Effector memory CD4-positive, alpha-beta T cell (primary cell): ENCODE measurements at regions not wholly inside any gene's neighbourhood (a gene's known extent, or its start where the extent isn't known, plus 50 kb on each side); places are given as distances from the start of the nearest gene placed in this dataset.

ENCODE experiments used
- DNase-seq, 3 donors: peaks; one replicate each; pipeline ENCODE4 v3.0.0-alpha.2; 2020
- H3K27ac ChIP-seq: 2 replicates; pipeline ENCODE4 v1.7.0; 2013; ENCODE audit warnings: mild to moderate bottlenecking, low read length, moderate library complexity; ENCODE audit not compliant: insufficient read depth, poor library complexity, severe bottlenecking
- H3K27me3 ChIP-seq: replicated peaks from 2 replicates; pipeline ENCODE4 v1.7.0; 2013; ENCODE audit warnings: mild to moderate bottlenecking, low read length; ENCODE audit not compliant: insufficient read depth, control insufficient read depth, poor library complexity, severe bottlenecking
- H3K36me3 ChIP-seq: 2 replicates; pipeline ENCODE4 v1.7.0; 2013; ENCODE audit warnings: mild to moderate bottlenecking, low read length, moderate library complexity; ENCODE audit not compliant: control insufficient read depth, insufficient read depth
- H3K4me1 ChIP-seq: 2 replicates; pipeline ENCODE4 v1.7.0; 2013; ENCODE audit warnings: low read length, mild to moderate bottlenecking; ENCODE audit not compliant: control insufficient read depth, insufficient read depth, poor library complexity, severe bottlenecking
- H3K4me3 ChIP-seq: 2 replicates; pipeline ENCODE4 v1.7.0; 2013; ENCODE audit warnings: low read length, low read depth, mild to moderate bottlenecking; ENCODE audit not compliant: insufficient read depth, poor library complexity, severe bottlenecking
- H3K9me3 ChIP-seq: 2 replicates; pipeline ENCODE4 v1.7.0; 2013; ENCODE audit warnings: mild to moderate bottlenecking, low read length, moderate library complexity; ENCODE audit not compliant: control insufficient read depth

GRCh38 chr14:65949711-65950516 lies 536.3 kb upstream of the CCDC196 start:
- peaks cover 17% of the 10 kb centered on the region for H3K4me1 ChIP-seq
- no peaks in the 10 kb centered on the region for H3K9me3 ChIP-seq
- no peaks in the 10 kb centered on the region for H3K36me3 ChIP-seq
- no peak overlapping the region for H3K4me3 ChIP-seq
- no peak overlapping the region for H3K27ac ChIP-seq
- no peak for DNase-seq
- H3K27me3 ChIP-seq, result no peaks in the 10 kb centered on the region

DNA sequence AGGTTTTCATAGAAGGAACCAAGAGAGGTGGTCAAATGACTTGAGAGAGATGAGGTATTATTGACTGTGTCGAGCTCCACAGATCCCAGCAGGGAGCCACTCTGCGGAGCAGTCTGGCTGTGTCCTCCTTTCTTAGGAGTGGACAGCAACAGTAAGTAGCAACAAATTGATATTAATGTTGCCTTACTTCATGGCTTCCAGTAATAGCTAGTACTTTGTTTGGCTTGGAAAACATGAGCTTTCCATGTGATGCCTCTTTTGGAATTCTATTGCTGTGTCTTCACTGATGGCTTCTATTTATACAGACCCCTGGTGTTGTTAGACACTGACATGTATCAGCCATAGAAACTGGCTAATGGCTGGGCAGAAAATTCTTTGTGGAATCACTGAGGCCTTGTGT lies 531.2 kb upstream of the CCDC196 start:
- Histone ChIP-seq H3K9me3 (no peaks in the 10 kb centered on the region), H3K36me3 (no peaks in the 10 kb centered on the region)

DNA sequence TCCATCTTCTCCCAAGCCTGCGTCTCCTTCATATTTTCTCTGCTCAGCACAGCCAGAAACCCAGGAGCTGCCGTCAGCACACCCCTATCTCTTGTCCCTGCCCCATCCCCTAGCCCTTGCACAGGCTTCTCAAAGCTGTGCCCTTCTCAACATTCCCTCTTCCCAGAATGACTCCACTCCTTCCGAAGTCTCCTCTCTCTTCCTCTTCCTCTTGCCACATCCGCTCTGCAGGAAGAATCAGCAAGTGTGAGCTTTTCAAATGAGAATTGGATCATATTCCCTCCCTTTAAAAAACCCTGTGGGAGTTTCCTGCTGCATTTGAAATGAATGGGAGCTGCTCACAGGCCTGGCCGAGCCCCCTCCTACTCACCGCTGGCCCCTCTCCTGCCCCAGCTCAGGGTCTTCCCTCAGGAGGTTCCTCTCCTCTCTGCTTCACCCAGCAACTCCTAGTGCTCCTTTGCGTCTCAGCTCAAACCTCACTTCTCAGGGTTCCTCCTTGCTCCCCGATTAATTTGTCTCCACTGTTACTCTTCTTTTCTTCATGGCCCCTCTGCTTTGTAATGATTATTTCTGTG lies 528.5 kb upstream of the CCDC196 start:
- Histone ChIP-seq H3K27me3 (no peaks in the 10 kb centered on the region), H3K36me3 (no peaks in the 10 kb centered on the region), H3K9me3 (no peaks in the 10 kb centered on the region), H3K27ac (no peak overlapping the region), H3K4me1 (peaks cover 7% of the 10 kb centered on the region), H3K4me3 (no peak overlapping the region)
- no peak for DNase-seq

More for the DNA sequence above, 531.2 kb upstream of the CCDC196 start:
- H3K27me3 ChIP-seq, result no peaks in the 10 kb centered on the region
- no peak overlapping the region for H3K4me3 ChIP-seq
- H3K4me1 ChIP-seq, result peaks cover 15% of the 10 kb centered on the region
- no peak for DNase-seq
- no peak overlapping the region for H3K27ac ChIP-seq

GRCh38 chr14:65958664-65959562 lies 527.3 kb upstream of the CCDC196 start:
- H3K9me3 ChIP-seq, result no peaks in the 10 kb centered on the region
- H3K27ac ChIP-seq, result no peak overlapping the region
- no peaks in the 10 kb centered on the region for H3K27me3 ChIP-seq
- no peak overlapping the region for H3K4me3 ChIP-seq
- H3K4me1 ChIP-seq, result peaks cover 7% of the 10 kb centered on the region
- DNase-seq, result no peak
- H3K36me3 ChIP-seq, result no peaks in the 10 kb centered on the region

GRCh38 chr14:65959563-65960024 lies 526.6 kb upstream of the CCDC196 start:
- Histone ChIP-seq H3K27ac (no peak overlapping the region), H3K9me3 (no peaks in the 10 kb centered on the region), H3K4me1 (peaks cover 7% of the 10 kb centered on the region), H3K36me3 (no peaks in the 10 kb centered on the region), H3K4me3 (no peak overlapping the region), H3K27me3 (no peaks in the 10 kb centered on the region)
- no peak for DNase-seq

DNA sequence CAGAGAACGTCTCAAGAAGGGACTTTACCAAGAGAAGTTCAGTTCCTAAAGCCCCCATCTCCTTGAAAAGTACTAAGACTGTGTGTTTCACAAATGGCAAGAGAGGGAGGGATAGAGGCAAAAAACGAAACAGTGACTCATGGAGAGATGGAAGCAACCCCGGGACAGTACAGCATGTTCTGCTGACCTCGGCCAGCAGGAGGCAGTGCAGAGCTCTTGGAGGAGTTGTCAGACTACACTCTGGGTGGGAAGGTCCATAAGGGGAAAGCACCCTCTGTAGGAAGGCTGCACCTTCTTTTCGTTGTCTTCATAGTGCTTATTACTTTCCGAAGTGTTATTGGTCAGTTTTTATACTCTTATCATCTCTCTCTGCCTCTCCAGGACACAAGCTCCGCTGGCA lies 525.2 kb upstream of the CCDC196 start:
- no peaks in the 10 kb centered on the region for H3K36me3 ChIP-seq
- no peaks in the 10 kb centered on the region for H3K9me3 ChIP-seq
- no peaks in the 10 kb centered on the region for H3K27me3 ChIP-seq
- no peak overlapping the region for H3K4me3 ChIP-seq
- H3K27ac ChIP-seq, result no peak overlapping the region
- peak; percentile 23 to 44 (median 26) for DNase-seq
- H3K4me1 ChIP-seq, result peaks cover 7% of the 10 kb centered on the region

DNA sequence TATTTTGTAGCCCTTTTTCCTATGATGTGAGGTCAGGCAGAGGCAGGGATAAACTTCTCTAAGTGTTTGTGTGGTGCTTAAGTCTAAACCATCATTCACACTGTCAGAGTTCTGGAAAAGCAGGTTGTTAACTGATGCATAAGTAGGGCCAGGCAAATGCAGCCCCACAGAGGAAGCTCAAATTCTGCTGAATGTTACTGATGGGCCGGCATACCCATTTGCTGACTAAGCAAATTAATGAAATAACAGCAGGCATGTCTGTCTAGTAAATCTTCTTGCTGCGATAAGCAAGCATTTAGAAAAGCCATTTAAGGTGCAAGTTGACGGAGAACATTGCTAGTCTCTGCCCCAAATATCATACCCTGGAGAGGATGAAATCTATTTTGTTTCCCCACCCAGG lies 523.2 kb upstream of the CCDC196 start:
- Histone ChIP-seq H3K27me3 (no peaks in the 10 kb centered on the region), H3K36me3 (no peaks in the 10 kb centered on the region), H3K4me1 (peaks cover 7% of the 10 kb centered on the region), H3K9me3 (no peaks in the 10 kb centered on the region), H3K27ac (no peak overlapping the region), H3K4me3 (no peak overlapping the region)
- DNase-seq, result no peak

DNA sequence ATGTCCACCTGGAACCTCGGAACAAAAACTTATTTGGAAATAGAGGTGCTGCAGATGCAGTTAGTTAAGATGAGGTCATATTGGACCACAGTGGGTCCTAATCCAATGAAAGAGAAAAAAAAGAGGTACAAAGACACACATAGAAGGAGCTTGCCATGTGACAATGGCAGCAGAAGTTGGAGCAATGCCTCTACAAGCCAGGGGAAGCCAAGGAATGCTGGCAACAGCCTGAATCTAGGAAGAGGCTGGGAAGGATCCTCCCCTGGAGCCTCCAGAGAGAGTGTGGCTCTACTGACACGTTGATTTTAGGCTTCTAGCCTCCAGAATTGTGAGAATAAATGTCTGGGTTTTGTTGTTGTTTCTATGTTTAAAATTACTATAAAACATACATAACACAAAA lies 521.8 kb upstream of the CCDC196 start:
- DNase-seq, result no peak
- no peak overlapping the region for H3K4me3 ChIP-seq
- no peak overlapping the region for H3K27ac ChIP-seq
- no peaks in the 10 kb centered on the region for H3K27me3 ChIP-seq
- peaks cover under 1% of the 10 kb centered on the region for H3K4me1 ChIP-seq
- H3K9me3 ChIP-seq, result no peaks in the 10 kb centered on the region
- no peaks in the 10 kb centered on the region for H3K36me3 ChIP-seq

DNA sequence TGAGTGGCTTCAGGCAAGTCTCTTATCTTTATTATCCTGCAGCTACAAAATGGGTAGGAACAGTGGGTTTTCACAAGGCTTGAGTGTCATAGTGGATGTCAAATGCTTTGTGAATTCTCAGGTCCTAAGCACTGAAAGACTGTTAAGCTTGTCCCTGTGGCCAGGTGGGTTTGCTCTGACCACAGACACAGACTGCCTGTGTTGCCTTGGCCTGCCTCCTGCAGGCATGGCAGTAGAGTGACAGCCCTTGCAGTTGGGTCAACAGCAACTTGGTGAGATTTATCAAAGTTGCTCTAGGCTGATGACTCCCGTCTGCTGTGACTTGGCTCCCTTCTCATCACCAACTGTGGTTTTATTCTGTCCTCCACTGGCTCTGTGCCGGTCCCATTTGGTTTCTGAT lies 520.0 kb upstream of the CCDC196 start:
- DNase-seq, result no peak
- H3K4me1 ChIP-seq, result no peaks in the 10 kb centered on the region

More for the DNA sequence above, 520.0 kb upstream of the CCDC196 start:
- H3K4me3 ChIP-seq, result no peak overlapping the region
- no peaks in the 10 kb centered on the region for H3K9me3 ChIP-seq
- H3K27ac ChIP-seq, result no peak overlapping the region
- no peaks in the 10 kb centered on the region for H3K27me3 ChIP-seq
- no peaks in the 10 kb centered on the region for H3K36me3 ChIP-seq
